ENCODE measurements at regions not wholly inside any gene's neighbourhood (a gene's known extent, or its start where the extent isn't known, plus 50 kb on each side); places are given as distances from the start of the nearest gene placed in this dataset.

DNA sequence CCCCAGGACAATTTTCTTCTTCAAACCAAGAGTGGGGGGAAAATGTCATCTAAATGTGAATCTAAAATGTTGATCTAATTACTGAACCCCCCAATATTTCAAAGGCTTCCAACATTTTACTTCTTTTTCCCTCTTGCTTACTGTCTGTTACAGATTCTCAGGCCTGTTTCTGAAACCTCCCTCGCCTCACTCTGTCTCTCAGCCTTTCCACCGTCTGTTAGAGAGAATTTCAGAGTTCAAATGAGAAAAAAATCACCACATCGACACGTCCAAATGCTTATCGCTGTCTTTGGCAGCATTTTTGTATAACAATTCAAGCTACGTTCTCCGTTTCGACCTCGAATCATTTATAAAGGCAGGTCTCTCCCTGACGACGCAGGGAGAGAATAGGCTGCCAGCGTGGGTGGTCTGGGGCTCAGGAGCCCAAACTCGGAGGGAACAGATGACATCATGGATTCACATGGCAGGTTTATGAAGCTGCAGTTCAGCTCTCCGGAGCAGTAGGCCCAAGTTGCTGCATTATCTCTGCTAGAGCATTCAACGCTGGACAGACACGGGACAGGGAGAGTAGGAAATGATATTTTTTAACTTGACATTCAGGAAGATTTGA, 139.8 kb downstream of the GAS1 start:
- TF ChIP-seq, protein P1, sequence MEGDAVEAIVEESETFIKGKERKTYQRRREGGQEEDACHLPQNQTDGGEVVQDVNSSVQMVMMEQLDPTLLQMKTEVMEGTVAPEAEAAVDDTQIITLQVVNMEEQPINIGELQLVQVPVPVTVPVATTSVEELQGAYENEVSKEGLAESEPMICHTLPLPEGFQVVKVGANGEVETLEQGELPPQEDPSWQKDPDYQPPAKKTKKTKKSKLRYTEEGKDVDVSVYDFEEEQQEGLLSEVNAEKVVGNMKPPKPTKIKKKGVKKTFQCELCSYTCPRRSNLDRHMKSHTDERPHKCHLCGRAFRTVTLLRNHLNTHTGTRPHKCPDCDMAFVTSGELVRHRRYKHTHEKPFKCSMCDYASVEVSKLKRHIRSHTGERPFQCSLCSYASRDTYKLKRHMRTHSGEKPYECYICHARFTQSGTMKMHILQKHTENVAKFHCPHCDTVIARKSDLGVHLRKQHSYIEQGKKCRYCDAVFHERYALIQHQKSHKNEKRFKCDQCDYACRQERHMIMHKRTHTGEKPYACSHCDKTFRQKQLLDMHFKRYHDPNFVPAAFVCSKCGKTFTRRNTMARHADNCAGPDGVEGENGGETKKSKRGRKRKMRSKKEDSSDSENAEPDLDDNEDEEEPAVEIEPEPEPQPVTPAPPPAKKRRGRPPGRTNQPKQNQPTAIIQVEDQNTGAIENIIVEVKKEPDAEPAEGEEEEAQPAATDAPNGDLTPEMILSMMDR (IDR thresholded peaks at IDR 0.05 in 8 of 11, conservative IDR thresholded peaks at IDR 0.05 in 3 of 11) = no peak
- no peak for TF ChIP-seq POLR2A (IDR thresholded peaks at IDR 0.05)

All from spleen (tissue), 7 donors.